Ascending aorta (tissue), 2 donors: ENCODE measurements at regions not wholly inside any gene's neighbourhood (a gene's known extent, or its start where the extent isn't known, plus 50 kb on each side); places are given as distances from the start of the nearest gene placed in this dataset.

Source experiments
- DNase-seq, 2 donors: peaks; one replicate each; pipeline ENCODE4 v3.0.0-alpha.2; 2019; ENCODE audit warnings: low spot score in 2 of 2
- H3K27ac ChIP-seq, 2 donors: fragments of 200-600 bp; sonication (generic); one replicate each; pipeline ENCODE4 v1.5.1; 2016 to 2017; ENCODE audit warnings: mild to moderate bottlenecking in 1 of 2
- H3K27me3 ChIP-seq: fragments of 200-600 bp; sonication (generic); one replicate; pipeline ENCODE4 v1.5.1; 2017
- H3K36me3 ChIP-seq, 2 donors: fragments of 200-600 bp; sonication (generic); one replicate each; pipeline ENCODE4 v1.5.1; 2016
- H3K4me1 ChIP-seq, 2 donors: fragments of 200-600 bp; sonication (generic); one replicate each; pipeline ENCODE4 v1.5.1; 2016 to 2017; ENCODE audit warnings: mild to moderate bottlenecking in 1 of 2
- H3K4me3 ChIP-seq, 2 donors: fragments of 200-600 bp; sonication (generic); one replicate each; pipeline ENCODE4 v1.5.1; 2016 to 2017; ENCODE audit warnings: mild to moderate bottlenecking in 1 of 2
- H3K9me3 ChIP-seq, 2 donors: fragments of 200-600 bp; sonication (generic); one replicate each; pipeline ENCODE4 v1.5.1; 2016
- CTCF ChIP-seq, 3 experiments: fragments of 200-600 bp in 2 of 3; fragments of 450-650 bp in 1 of 3; sonication (generic) in 2 of 3; IDR thresholded peaks; one replicate each; pipeline ENCODE4 v1.5.1; 2016 to 2019; ENCODE audit warnings: antibody characterized with exemption in 3 of 3, mild to moderate bottlenecking in 1 of 3, moderate library complexity in 1 of 3
- intact Hi-C: fragments of 100-400 bp; cut with DNase I; formaldehyde crosslinking; loops from one replicate; pipeline ENCODE4 v1.15.1; 2023

GRCh38 chr6:95099410-95099809, 477.9 kb upstream of the MANEA start:
- Histone ChIP-seq H3K4me1 (no peaks in the 10 kb centered on the region), H3K36me3 (no peaks in the 10 kb centered on the region), H3K4me3 (no peak overlapping the region), H3K9me3 (no peaks in the 10 kb centered on the region), H3K27ac (no peak overlapping the region), H3K27me3 (no peaks in the 10 kb centered on the region)
- no peak for TF ChIP-seq CTCF (IDR thresholded peaks at IDR 0.05)
- intact Hi-C loops = no loop called here
- no peak for DNase-seq

- DNase-seq = no peak
- TF ChIP-seq CTCF (IDR thresholded peaks at IDR 0.05) = no peak
- H3K27ac ChIP-seq = no peak overlapping the region
- no peak overlapping the region for H3K4me3 ChIP-seq
- no peaks in the 10 kb centered on the region for H3K36me3 ChIP-seq
- intact Hi-C loops = no loop called here
- H3K9me3 ChIP-seq = no peaks in the 10 kb centered on the region
- H3K27me3 ChIP-seq = no peaks in the 10 kb centered on the region
- no peaks in the 10 kb centered on the region for H3K4me1 ChIP-seq
Measured at GRCh38 chr6:95109212-95109611, 468.1 kb upstream of the MANEA start.

GRCh38 chr6:95110767-95111166, 466.6 kb upstream of the MANEA start:
- Histone ChIP-seq H3K27ac (no peak overlapping the region), H3K9me3 (no peaks in the 10 kb centered on the region), H3K27me3 (no peaks in the 10 kb centered on the region), H3K4me3 (no peak overlapping the region), H3K36me3 (no peaks in the 10 kb centered on the region), H3K4me1 (no peaks in the 10 kb centered on the region)
- intact Hi-C loops = no loop called here
- no peak for TF ChIP-seq CTCF (IDR thresholded peaks at IDR 0.05)
- DNase-seq = no peak

- DNase-seq = no peak
- Histone ChIP-seq H3K27ac (no peak overlapping the region), H3K27me3 (no peaks in the 10 kb centered on the region), H3K9me3 (no peaks in the 10 kb centered on the region), H3K4me1 (no peaks in the 10 kb centered on the region), H3K36me3 (no peaks in the 10 kb centered on the region), H3K4me3 (no peak overlapping the region)
- no peak for TF ChIP-seq CTCF (IDR thresholded peaks at IDR 0.05)
- intact Hi-C loops = no loop called here
Measured at GRCh38 chr6:95117236-95117635, 460.1 kb upstream of the MANEA start.

GRCh38 chr6:95119927-95120326, 457.4 kb upstream of the MANEA start:
- TF ChIP-seq CTCF (IDR thresholded peaks at IDR 0.05) = no peak
- Histone ChIP-seq H3K36me3 (no peaks in the 10 kb centered on the region), H3K4me3 (no peak overlapping the region), H3K27me3 (no peaks in the 10 kb centered on the region), H3K4me1 (no peaks in the 10 kb centered on the region), H3K27ac (no peak overlapping the region), H3K9me3 (no peaks in the 10 kb centered on the region)
- intact Hi-C loops = no loop called here
- DNase-seq = no peak

GRCh38 chr6:95120984-95121383, 456.4 kb upstream of the MANEA start:
- Histone ChIP-seq H3K27ac (no peak overlapping the region), H3K4me1 (no peaks in the 10 kb centered on the region), H3K36me3 (no peaks in the 10 kb centered on the region), H3K4me3 (no peak overlapping the region), H3K9me3 (no peaks in the 10 kb centered on the region), H3K27me3 (no peaks in the 10 kb centered on the region)
- TF ChIP-seq CTCF (IDR thresholded peaks at IDR 0.05) = no peak
- no peak for DNase-seq
- intact Hi-C loops = no loop called here
